ENCODE measurements at regions not wholly inside any gene's neighbourhood (a gene's known extent, or its start where the extent isn't known, plus 50 kb on each side); places are given as distances from the start of the nearest gene placed in this dataset.
"Not testable (repeated sequence)": the region's sequence is repeated elsewhere in the genome, so short reads cannot be mapped to it uniquely, and the experiment has no call there.

GRCh38 chr5:129163810-129164378 lies 69.3 kb downstream of the ISOC1 start:
- DNase-seq (ENCODE audit: low spot score): no peak

DNA sequence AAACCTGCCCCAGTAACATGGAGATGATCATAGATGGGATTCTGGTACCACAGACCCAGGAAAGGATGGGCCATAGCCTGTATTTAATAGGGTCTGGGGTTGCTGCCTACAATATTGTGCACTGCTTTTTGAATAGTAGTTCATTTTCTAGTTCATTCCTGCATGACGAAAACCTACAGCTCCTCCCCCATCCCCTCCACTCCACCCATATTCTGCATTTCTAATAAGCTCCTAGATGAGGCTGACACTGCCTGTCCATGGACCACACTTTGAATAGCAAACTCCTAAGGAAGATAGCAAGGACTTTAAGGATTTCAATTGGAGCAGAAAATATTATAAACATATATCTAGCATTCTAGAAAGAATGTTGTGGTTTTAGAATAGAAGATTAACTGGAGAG lies 75.5 kb downstream of the ISOC1 start:
- DNase-seq (ENCODE audit: low spot score): no peak

- no peak for DNase-seq (ENCODE audit: low spot score)
Measured at GRCh38 chr5:129171194-129171944, 76.8 kb downstream of the ISOC1 start.

DNA sequence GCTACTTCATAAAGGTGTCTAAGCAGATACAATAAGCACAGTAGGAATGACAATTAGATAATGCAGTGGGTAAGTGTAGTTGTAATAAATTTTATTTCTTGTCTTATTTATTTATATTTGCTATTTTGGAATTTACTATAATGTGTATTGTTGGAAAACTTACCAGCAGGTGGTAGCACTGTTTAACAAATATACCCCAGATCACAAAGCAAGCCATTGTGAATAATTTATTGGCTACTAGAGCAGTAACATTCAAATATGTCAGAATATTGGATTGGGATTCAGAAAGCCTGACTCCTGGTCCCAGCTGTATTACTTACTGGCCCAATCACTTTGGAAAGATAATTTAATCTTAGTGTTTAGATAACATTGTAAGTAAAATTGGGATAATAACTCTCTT lies 78.0 kb downstream of the ISOC1 start:
- peak; percentile 50 for DNase-seq (ENCODE audit: low spot score)

DNA sequence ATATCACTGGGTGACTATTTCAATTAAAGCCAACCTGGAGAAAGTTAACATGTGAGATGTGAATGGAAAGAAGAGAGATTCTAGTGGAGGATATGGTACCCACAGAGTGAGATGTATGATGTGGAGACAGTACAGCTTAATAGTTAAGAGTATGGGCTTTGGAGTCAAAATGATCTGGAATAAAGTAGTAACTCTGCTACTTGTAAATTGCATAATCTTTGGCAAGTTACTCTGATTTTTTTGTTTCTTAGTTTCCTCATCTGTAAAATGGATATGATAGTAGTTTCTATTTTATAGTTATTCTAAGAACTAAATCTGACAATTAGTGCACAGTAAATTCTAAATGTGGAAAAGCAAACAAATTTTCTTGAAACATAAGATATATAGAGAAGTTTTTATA lies 79.2 kb downstream of the ISOC1 start:
- no peak for DNase-seq (ENCODE audit: low spot score)

DNA sequence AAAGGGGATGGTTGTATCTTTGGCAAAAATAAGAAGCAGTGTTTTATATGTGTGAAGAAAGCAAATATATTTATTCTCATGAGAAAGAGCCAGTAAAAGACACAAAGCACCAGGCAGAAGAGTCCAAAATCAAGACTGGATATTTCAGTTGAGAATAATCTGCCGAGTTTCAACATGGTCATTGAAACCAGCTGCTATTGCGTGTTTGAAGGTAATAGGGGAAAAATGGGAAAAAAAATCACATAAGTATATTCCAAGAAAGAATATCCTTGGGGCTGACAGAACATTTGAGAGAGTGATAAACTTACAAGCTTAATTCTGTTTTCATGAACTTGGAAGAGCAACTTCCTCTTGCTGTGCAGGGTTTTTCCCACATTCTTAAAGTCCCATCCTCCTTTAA lies 79.9 kb downstream of the ISOC1 start:
- no peak for DNase-seq (ENCODE audit: low spot score)

GRCh38 chr5:129177451-129177850 lies 82.9 kb downstream of the ISOC1 start:
- no peak for DNase-seq (ENCODE audit: low spot score)

- no peak for DNase-seq (ENCODE audit: low spot score)
Measured at GRCh38 chr5:129199308-129199707, 104.8 kb downstream of the ISOC1 start.

DNA sequence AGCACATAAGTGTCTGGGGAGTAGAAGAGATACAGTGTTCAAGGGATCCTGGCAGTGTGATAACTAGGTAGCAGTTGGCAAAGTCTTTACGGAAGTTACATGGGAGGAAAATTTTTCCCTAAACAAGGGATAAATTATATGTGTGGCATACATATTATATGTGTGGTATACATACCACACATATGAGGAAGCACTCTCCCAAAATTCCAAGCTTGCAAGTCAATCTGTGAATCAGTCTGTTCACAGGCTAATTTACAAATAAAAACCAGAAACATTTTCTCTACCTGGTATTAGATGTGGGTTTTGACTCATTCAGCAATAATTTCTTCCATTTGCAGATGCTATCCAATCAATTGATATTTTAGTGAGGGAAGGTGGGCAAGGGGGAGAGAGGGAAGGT lies 110.0 kb downstream of the ISOC1 start:
- DNase-seq (ENCODE audit: low spot score): no peak

DNA sequence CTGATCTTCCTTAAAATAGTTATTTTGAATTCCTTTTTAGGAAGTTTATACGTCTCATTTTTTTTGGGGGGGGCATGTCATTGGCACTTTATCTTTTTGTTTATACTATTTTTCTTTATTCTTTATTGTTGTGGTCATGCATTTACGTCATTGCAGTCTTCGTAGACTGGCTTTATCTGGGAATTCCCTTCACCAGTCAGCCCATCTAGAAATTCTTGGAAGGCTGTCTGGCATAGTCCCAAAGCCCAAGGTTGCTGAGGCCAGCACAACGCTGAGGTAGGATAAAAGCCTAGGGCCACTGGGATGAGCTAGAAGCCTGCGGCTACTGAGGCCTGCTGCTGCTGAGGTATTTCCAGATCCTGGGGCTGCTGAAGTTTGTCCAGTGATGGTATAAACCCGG lies 121.5 kb downstream of the ISOC1 start:
- DNase-seq (ENCODE audit: low spot score): no peak

DNA sequence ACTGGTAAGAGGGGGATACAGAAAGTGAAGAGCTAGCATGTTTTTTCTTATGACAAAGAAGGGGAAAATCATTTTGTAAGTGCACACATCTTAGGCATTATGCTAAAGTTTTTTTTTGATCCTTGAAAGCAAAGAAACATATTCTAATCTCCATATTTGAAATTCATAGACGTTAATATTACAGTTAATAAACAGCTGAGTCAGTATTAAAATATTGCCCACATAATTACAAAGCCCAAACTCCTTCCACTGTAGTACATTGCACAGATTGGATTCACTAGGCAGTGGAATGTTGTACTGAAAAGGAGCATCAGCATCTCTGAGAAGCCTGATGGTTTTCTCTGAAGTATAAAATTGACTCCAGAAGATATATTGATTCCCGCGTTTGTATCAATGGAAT lies 122.6 kb downstream of the ISOC1 start:
- no peak for DNase-seq (ENCODE audit: low spot score)

DNA sequence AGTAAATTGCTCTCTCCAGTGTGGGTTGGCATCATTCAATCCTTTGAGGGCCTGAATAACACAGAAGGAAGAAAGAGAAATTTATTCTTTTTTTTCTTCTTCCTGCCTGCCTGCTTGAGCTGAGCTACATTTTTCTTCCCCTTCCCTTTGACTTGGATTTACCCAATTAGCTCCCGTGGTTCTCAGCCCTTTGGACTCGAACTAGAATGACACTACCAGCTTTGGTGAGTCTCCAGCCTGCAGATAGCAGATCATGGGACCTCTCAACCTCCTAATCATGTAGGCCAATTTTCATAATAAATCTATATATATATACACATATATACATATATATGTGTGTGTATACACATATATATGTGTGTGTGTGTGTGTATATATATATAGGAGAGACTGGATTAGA lies 128.6 kb downstream of the ISOC1 start:
- no peak for DNase-seq (ENCODE audit: low spot score)

DNA sequence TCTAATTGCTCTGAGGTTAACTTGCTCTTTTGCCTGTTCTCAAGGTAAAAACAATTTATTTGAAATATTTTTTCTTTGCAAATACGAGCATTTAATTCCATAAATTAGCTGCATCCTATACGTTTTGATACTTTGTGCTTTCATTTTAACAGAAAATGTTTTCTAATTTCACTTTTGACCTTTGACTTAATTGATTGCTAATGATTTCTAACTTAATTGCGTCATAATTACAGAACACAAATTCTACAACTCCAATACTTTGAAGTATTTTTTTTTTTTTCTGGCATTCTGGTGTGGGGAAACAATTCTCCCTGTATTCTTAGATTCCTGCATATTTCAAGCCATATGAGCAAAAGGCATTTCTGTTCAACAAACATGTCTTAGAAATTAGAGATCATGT lies 134.0 kb downstream of the ISOC1 start:
- no peak for DNase-seq (ENCODE audit: low spot score)

- DNase-seq (ENCODE audit: low spot score): no peak
Measured at GRCh38 chr5:129241755-129242154, 147.2 kb downstream of the ISOC1 start.

- no peak for DNase-seq (ENCODE audit: low spot score)
Measured at GRCh38 chr5:129243039-129243438, 148.5 kb downstream of the ISOC1 start.

GRCh38 chr5:129244478-129244877 lies 149.9 kb downstream of the ISOC1 start:
- DNase-seq (ENCODE audit: low spot score): no peak

DNA sequence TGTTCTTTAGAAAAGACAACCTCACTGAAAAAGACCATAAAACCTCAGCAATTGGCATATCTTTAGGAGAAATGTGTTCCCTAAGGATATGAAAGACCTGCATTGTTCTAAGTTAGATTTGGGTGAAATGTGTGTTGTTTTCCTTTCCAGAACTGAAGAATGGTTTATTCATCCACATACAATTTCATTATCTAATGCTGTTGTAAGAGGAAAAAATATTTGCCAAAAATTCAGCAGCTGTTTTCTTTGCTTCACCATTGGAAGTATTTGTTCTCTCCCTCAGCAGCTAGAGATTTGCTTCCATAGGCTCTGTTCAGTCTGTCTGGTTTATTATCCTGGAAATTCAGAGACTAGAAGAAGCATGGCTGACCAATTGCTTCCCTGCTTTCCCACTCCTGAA lies 150.9 kb downstream of the ISOC1 start:
- DNase-seq (ENCODE audit: low spot score): no peak

GRCh38 chr5:129246088-129246487 lies 151.5 kb downstream of the ISOC1 start:
- DNase-seq (ENCODE audit: low spot score): no peak

DNA sequence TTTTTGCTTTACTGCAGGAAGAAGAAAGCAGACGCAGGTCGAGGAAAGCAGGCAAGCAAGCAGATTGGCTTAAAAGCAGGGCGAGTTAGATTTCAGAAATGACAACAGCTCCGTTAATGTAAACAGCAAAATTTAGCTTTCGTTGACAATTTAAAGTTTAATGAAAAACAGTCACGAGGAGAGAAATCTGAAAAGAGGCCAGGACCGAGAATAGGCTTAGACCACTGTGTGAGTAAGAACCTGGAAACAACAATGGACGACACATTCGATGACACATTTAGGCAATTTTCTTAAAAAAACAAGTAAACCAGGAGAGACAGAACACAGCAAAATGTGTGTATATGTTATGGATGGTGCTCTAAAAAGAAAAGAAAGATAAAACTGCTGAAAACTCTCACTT lies 155.3 kb downstream of the ISOC1 start:
- DNase-seq (ENCODE audit: low spot score): no peak

GRCh38 chr5:129271308-129271707 lies 176.8 kb downstream of the ISOC1 start:
- DNase-seq (ENCODE audit: low spot score): peak; percentile 18

DNA sequence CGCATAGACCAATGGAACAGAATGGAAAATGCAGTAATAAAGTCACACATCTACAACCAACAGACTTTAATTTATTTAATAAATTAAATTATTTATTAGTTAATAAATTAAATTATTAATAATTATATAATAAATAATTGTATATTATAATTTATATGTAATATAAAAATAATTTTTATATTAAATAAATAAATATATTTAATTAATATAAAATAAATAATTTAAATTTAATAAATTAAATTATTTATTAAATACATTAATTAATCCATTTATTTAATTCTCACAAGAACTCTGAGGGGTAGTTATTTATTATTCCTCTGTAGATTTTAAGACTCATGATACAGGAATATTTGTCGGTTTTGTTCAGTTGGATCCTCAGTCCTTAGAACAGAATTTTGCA lies 176.1 kb upstream of the ADAMTS19 start:
- DNase-seq (ENCODE audit: low spot score): no peak

- DNase-seq (ENCODE audit: low spot score): not testable (repeated sequence)
Measured at GRCh38 chr5:129294216-129294615, 165.9 kb upstream of the ADAMTS19 start.

DNA sequence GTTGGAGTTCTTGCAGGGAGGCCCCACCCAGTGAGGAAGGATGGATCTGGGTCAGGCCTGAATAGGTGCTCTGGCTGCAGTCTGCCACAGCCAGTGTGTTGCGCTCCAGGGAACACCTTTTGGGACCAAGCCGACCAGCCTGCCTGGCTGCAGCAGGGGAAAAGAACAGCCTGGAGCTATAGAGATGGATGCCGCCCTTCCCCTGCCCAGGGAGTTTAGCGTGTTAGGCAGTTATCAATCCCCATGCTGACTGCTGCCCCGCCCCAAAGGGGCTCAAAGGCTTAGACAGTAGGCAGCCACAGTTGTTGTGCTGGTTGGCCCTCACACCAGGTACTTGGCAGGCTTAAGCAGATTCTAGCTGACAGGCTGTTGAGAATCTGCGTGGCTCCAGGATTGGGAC lies 153.4 kb upstream of the ADAMTS19 start:
- DNase-seq (ENCODE audit: low spot score): no peak

GRCh38 chr5:129322968-129323367 lies 137.1 kb upstream of the ADAMTS19 start:
- no peak for DNase-seq (ENCODE audit: low spot score)
